ENCODE measurements at regions not wholly inside any gene's neighbourhood (a gene's known extent, or its start where the extent isn't known, plus 50 kb on each side); places are given as distances from the start of the nearest gene placed in this dataset.

GRCh38 chr18:71707400-71707799 lies 836.7 kb downstream of the CBLN2 start:
- no peak for DNase-seq

- no peak for DNase-seq
Measured at GRCh38 chr18:71689416-71690160, 854.6 kb downstream of the CBLN2 start.

DNA sequence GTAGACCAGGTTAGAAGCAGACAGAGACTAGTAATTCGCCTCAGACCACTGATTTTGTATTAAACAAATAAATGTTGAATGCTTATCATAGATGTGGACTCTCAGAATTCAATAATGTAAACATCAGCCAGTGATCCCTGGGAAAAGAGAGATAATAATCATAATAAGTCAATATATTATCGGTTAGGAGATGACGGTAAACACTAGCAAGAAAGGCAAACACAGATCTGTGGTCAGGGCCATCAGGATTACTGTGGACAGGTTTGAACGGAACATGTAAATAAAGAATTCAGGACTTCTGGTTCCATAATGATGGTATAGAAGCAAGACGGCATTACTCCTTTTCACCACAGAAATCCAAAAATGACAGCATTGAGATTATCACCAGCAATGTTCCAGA lies 861.6 kb downstream of the CBLN2 start:
- no peak for DNase-seq

- DNase-seq, result no peak
Measured at GRCh38 chr18:71678144-71678543, 866.0 kb downstream of the CBLN2 start.

DNA sequence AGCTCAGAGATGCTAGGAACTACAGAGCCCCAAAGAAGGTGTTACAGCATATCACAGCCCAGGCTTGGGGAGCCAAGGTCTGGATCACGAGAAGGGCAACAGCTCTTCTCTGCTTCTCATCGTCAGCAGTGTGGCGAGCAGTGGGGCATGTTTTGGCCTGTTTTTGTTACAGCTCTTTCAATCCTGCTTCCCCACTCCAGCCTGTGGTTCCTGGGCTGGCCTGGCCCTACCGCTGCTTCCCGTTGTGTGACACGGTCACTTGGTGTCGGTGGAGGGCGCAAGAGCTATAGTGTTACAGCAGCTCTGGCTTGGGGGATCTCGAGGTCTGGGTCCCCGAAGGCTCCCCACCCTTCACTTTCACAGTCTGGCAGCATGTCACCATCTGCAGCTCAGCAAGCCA lies 870.2 kb downstream of the CBLN2 start:
- DNase-seq, result no peak

DNA sequence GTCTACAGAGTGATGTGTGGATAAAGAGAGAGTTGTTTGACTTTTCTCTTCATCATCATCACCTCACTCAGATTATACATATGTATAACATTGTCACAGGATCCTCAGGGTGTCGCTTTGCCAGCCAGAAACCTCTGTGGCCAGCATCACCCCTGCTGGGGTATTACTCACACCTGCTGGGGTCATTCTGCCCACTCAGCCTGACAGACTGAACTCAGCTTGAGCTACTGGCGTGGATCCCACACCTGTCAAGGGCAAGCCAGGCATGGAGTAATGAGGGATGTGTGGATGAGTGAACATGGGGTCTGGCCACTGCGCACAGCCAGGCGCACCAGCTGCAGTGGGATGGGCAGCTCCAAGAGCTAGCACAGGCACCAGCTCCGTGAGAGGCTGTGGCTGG lies 870.6 kb downstream of the CBLN2 start:
- no peak for DNase-seq

GRCh38 chr18:71666481-71666880 lies 877.7 kb downstream of the CBLN2 start:
- no peak for DNase-seq

DNA sequence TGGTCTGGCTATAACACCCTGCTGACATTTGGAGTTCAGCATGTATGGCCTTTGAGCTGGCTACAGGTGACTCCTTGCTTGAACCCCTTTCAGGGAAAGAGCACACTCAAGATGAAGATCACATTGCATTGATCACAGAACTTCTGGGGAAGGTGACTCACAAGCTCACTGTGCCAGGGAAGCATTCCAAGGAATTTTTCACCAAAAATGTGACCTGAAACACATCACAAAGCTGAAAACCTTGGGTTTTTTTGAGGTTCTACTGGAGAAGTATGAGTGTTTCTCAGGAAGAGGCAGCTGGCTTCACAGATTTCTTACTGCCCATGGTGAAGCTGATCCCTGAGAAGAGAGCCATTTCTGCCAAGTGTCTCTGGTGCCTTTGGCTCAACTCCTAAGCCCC lies 879.0 kb downstream of the CBLN2 start:
- no peak for DNase-seq

- DNase-seq, result no peak
Measured at GRCh38 chr18:71643822-71644221, 900.3 kb downstream of the CBLN2 start.

GRCh38 chr18:71630696-71631095 lies 913.4 kb downstream of the CBLN2 start:
- DNase-seq, result no peak

GRCh38 chr18:71625556-71626090 lies 918.5 kb downstream of the CBLN2 start:
- DNase-seq, result no peak

DNA sequence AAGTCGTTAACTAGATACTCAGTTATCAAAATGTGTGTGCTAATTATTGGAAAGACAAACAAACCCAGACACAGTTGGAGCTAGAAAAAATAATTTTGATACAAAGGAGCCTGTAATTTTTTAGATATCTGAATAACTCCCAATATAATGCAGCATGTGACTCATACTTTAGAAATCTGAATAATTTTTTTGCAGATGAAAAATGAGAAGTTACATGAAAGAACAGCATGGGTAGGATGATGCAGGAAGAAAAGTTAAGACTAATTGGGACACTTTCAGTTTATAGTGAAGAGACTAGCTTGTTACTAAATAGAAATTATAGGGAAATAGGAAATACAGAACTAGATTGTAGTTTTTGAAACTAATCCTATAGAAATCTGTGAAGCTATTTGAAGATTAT lies 945.8 kb downstream of the CBLN2 start:
- DNase-seq, result no peak

GRCh38 chr18:71597219-71597618 lies 946.9 kb downstream of the CBLN2 start:
- DNase-seq, result no peak

GRCh38 chr18:71583252-71583651 lies 960.9 kb downstream of the CBLN2 start:
- DNase-seq, result no peak

DNA sequence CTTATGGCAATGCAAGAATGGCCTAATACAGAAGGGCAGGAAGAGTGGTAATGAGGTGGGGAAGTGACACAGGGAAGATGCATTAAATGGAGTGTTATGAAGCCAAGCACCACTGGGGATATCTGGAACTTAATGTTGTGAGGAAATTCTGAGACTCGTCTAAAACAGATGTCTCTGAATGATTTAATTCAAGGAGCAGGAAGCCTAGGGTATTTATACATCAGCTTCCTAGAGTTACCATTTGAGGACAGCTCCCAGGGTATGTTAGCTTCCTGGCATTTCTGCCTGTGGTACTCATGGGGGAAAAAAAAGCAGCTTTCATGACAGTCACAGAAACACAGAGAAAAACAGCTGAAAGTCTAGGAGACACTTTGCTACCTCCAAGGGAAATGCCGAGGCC lies 989.5 kb downstream of the CBLN2 start:
- no peak for DNase-seq

DNA sequence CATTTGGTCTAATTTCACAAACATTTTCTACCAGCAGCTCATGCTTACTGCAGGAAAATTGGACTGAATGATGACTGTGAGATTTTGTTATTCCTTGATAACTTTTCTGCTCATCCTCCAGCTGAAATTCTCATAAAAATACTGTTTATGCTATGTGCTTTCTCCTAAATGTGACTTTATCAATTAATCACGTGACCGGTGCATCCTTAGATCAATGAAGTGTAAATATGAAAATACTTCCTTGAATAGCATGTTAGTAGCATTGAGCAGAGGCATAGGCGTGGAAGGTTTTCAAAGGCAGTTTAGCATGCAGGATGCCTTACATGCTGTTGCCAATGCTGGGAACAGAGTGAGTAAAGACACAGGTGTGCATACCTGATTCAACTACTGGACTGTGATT lies 1002.5 kb downstream of the CBLN2 start:
- DNase-seq, result no peak

DNA sequence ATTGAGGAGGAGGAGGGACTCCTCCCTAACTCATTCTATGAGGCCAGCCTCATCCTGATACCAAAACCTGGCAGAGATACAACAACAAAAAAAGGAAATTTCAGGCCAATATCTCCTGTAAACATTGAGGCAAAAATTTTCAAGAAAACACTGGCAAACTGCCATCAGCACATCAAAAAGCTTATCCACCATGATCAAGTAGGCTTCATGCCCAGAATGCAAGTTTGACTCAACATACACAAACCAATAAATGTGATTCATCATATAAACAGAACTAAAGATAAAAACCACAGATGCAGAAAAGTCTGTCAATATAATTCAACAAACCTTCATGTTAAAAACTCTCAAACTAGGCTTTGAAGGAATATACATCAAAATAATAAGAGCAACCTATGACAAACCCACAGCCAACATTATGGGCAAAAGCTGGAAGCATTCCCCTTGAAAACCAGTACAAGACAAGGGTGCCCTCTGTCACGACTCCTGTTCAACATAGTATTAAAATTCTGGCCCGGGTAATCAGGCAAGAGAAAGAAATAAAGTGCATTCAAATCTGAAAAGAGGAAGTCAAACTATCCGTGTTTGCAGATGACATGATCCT lies 1014.3 kb downstream of the CBLN2 start:
- peak; percentile 46 for DNase-seq

GRCh38 chr18:71523483-71524435 lies 1020.4 kb downstream of the CBLN2 start:
- DNase-seq, result no peak

DNA sequence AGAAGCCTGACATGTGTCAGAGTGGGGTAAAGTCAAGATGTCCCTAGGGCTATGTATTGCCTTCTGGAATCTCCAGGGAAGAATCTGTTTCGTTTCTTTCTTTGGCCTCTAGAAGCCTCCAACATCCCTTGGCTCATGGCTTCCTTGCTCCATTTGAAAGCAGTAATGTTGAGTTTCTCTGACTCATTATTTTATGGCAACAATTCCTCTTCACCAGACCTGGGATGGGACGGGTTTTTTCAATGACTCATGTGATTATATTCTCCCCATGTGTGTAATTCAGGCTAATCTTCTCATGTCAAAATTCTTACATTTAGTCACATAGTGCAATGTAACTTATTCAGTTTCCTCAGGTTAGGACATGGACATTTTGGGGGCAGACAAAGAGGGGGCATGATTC lies 1038.6 kb downstream of the CBLN2 start:
- DNase-seq, result no peak

- DNase-seq, result no peak
Measured at GRCh38 chr18:71503222-71503621, 1040.9 kb downstream of the CBLN2 start.

DNA sequence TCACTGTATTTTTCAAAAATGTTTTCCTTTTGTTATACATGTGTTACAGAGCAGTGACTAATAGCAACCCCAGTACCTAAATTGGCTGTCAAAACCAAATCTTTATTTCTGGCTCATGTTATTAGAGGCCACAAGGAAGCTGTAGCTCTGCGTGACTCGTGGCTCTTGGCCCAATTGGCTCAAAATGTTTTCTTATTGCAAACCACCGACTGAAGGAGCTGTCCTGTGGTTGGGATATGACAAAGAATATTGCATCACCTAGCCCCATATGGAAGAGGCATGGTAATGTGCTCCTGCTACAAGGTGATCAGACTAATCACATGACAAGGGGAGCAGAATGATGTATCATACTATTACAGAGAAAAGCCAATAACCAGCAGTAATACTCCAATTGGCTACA lies 1058.5 kb downstream of the CBLN2 start:
- no peak for DNase-seq

DNA sequence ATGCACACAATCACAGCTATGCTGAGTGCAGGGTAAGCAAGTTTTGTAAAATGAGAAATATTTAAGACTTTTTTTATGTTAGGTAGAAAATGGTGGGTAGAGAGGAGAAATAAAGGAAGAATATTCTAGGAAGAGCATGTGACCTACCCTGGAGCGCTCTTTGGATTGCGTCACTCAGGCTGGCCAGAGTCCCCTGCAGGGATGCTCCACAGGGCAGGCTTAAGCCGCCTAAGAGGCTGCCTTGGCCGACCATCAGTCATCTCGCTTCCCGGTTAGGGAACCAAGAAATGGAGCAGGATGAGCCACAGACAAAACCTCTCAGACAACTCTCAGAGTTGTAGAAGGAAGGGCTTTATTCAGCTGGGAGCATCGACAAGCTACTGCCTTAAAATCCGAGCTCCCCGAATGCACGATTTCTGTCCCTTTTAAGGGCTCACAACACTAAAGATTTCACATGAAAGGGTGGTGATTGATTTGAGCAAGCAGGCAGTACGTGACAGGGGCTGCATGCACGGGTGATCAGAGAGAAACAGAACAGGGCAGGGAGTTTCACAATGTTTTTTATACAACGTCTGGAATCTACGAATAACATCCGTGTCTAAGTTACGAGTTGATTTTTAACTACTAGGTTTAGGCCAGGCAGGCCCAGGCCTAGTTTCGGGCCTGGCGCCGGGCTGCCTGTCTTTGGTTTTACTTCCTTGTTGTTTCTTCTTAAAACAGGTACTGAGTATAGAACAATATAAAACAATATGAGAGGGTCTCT lies 1072.0 kb downstream of the CBLN2 start:
- no peak for DNase-seq

- DNase-seq, result no peak
Measured at GRCh38 chr18:71456206-71456605, 1087.9 kb downstream of the CBLN2 start.
